Fibroblast of the aortic adventitia (primary cell): ENCODE measurements at regions not wholly inside any gene's neighbourhood (a gene's known extent, or its start where the extent isn't known, plus 50 kb on each side); places are given as distances from the start of the nearest gene placed in this dataset. TPM values are rescaled to one million over a fixed set of nuclear protein-coding genes. Genes with fewer than 3 reads are reported as not detected.
"Not testable (repeated sequence)": the region's sequence is repeated elsewhere in the genome, so short reads cannot be mapped to it uniquely, and the experiment has no call there.

Experiments used
- DNase-seq: peaks from one replicate; pipeline ENCODE4 v3.0.0-alpha.2; 2010; ENCODE audit warnings: low read depth
- H3K4me3 ChIP-seq: 2 replicates; pipeline ENCODE4 v1.5.1; 2011; ENCODE audit warnings: low read depth, mild to moderate bottlenecking, control low read depth, low read length, moderate library complexity
- small RNA-seq: library from RNA; depleted of rRNA; stranded (forward); fragments of <200 nt; gene quantifications from one replicate; pipeline ENCODE3, GENCODE V24; 2012
- TF ChIP-seq, protein P1 (sequence below): IDR thresholded peaks from 2 replicates; pipeline ENCODE4 v1.5.1; 2011; ENCODE audit warnings: mild to moderate bottlenecking, low read length, control low read depth, inconsistent platforms; ENCODE audit not compliant: insufficient read depth

DNA sequence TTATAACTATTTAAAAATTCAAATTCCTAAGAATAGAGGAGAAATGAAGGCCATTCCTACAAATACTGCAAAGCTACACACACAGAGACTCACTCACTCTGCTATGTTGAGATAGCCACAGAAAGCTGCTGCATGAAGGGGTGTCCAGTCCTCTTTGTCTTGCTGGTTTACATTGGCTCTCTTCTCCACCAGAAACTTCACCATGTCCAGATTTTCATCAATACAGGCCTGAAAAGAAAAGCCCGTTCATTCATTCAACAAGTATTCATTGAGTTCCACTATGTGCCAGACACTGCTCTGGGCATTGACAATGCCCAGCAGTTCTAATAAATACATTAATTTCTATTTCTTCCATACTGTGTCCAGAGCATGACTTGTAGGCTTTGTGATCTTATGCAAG is 732.3 kb downstream of the CDY1 start:
- no peak overlapping the region for H3K4me3 ChIP-seq
- no peak for DNase-seq
- TF ChIP-seq, protein P1, sequence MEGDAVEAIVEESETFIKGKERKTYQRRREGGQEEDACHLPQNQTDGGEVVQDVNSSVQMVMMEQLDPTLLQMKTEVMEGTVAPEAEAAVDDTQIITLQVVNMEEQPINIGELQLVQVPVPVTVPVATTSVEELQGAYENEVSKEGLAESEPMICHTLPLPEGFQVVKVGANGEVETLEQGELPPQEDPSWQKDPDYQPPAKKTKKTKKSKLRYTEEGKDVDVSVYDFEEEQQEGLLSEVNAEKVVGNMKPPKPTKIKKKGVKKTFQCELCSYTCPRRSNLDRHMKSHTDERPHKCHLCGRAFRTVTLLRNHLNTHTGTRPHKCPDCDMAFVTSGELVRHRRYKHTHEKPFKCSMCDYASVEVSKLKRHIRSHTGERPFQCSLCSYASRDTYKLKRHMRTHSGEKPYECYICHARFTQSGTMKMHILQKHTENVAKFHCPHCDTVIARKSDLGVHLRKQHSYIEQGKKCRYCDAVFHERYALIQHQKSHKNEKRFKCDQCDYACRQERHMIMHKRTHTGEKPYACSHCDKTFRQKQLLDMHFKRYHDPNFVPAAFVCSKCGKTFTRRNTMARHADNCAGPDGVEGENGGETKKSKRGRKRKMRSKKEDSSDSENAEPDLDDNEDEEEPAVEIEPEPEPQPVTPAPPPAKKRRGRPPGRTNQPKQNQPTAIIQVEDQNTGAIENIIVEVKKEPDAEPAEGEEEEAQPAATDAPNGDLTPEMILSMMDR = no peak

DNA sequence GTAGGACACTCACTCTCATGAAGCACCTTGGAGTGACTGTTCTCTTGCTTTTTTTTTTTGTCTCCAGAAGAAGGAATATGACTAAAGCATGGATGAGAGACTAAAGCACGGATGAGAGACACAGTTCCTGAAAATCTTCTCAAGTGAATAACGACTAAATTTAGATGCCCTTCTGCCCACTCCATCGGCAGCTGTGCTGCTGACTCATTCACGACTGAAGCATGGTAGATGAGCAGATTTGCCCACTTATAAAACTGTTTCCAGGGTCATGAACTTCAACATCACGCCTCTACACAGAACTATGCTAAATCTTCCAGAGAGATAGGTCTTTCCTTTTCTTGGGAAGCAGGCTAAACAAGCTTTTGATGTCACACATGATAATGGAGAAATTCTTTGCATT is 738.0 kb downstream of the CDY1 start:
- H3K4me3 ChIP-seq, DNase-seq: not testable (repeated sequence)

DNA sequence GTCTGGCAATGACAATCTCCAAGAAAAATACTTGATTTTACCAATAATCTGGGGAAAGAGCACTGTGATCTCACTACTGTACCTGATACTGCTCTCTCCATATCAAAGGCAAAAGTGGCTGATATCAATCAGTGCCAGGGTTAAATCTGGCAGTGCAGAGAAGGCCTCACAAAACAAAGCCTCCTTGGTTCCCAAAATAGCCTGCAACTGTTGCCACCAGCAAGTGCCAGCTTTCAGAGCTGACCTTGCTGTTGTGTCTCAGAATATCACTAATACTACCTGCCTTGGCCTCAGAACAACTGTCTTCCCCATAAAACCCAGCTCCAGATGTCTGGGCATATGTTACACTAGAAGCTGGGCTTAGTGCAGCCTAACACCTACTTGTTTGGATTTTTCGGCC is 738.6 kb downstream of the CDY1 start:
- not testable (repeated sequence) for H3K4me3 ChIP-seq, DNase-seq

DNA sequence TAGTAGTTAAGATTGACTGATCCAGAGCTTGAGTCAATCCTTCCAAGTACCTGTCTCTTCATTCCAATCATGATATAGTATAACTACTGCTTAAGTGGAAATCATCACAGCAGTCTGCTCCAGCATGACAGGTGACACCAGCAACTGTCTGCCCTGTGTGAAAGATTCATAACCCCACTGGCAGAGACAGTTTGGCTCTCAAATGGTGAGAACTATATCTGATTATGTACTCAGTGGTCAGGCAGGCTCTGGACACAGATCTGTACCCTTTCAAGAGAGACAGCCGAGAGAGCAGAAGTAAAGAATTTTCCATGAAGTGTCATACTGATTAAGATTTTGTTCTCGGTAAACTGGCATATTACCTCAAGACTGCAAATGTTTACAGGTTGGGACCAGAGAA is 741.5 kb downstream of the CDY1 start:
- DNase-seq, H3K4me3 ChIP-seq: not testable (repeated sequence)

DNA sequence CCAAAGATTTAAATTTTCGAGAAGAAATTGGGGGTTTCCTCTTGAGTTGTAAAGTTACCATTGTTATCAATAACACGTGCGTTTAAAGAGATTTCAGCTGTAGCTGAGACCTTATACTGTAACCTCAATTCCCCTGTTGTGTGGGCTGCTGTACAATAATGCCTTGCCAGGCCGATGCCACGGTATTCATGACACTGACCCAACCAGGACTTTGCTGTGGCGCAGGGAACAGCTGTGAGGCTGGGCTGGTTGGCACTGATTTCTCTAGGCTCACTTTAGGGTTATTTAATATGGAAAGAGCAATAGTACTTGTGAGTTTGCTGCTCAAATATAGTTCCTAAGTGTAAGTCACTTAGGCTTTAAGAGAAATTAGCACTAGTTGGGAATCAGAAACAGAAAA is 744.2 kb downstream of the CDY1 start:
- DNase-seq, H3K4me3 ChIP-seq: not testable (repeated sequence)

DNA sequence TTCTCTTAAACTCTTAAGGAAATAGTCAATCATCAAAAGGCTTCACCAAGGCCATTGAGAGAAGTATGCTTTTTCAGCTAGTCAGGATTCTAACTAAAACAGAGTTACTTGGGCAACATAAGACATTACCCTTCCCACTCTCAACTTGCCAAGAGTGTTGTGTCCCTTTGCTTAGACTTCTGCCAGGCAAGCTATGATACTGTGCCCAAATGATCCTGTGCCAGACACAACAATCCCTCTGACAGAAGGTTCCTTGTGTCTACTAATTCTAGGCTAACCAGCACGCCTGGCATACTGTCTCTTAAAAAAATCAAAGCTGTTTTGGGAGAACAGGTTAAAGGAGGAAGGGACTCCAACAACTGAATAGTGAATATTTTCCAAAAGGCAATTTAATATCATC is 750.6 kb downstream of the CDY1 start:
- DNase-seq, H3K4me3 ChIP-seq: not testable (repeated sequence)

DNA sequence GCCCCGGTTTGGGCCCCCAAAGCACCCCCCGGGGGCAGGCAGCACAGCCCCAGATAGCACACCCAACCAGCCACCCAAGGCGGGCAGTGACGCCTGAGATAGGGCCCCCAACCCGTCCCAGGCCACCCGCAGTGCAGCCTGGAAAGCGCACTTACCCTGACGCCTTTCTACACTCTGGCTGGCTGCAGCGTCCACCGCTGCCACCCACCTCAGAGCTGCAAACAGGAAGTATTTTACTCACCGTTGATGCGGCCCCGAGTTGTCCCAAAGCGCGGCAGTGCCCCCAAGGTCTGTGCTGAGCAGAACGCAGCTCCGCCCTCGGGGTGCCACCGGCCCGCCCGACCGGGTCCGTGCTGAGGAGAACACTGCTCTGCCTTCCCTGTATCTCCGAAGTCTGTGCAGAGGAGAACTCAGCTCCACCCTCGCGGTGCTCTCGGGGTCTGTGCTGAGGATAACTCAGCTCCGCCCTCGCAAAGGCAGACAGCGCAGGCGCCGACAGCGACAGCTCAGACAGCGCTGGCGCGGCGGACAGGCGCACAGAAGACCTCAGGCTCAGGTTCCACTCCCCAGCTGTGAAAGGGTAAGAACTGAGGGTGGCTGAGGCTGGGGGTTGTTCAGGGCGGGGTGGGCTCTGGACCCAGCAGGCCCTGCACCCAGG is 786.9 kb downstream of the CDY1 start:
- DNase-seq = no peak
- H3K4me3 ChIP-seq = no peak overlapping the region
- TF ChIP-seq, protein P1 = no peak

DNA sequence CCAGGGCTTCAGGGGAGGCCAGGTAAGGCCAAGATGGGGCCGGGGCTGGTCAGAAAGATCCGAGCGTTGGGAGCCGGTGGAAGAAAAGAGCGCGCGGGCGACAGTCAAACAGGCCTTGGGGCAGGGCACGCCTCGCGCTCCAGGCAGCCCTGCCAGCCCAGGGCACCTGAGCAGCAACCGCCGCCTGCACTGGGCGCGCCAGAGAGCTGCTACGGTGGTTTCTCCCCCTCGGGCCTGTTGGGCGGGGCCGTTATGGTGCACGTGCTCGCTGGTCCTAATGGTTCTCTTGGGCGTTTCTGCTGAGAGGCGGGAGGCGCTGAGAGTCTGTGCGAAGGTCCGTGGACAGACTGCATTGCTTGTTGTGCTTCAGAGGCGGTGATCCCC is 787.4 kb downstream of the CDY1 start:
- H3K4me3 ChIP-seq = no peak overlapping the region
- no peak for DNase-seq
- TF ChIP-seq, protein P1 = no peak

Small RNAs in the stretch of these regions (small RNA-seq; reads per million reads assigned to genes)
- gene AC024067.1 (not detected), gene RF00156 (not detected), gene RNU6-1314P (not detected)
